Stimulated activated naive CD8-positive, alpha-beta T cell treated with anti-CD3 and anti-CD28 coated beads, Interleukin-15, Interleukin-2, amounts not matched to agents 100 U/mL and 50 U/mL, for 24 hours (primary cell): ENCODE measurements at regions not wholly inside any gene's neighbourhood (a gene's known extent, or its start where the extent isn't known, plus 50 kb on each side); places are given as distances from the start of the nearest gene placed in this dataset.
A peak's percentile ranks its signal among the peaks of the same experiment; 100 is the strongest.
"Not testable (repeated sequence)": the region's sequence is repeated elsewhere in the genome, so short reads cannot be mapped to it uniquely, and the experiment has no call there.

Source experiments
- ATAC-seq: fragments of 150-1000 bp; cut with Tn5 transposase; one replicate; pipeline ENCODE4 v1.10.0; 2021
- DNase-seq: peaks from one replicate; pipeline ENCODE4 v3.0.0; 2021

GRCh38 chr3:102336130-102336529 is 98.7 kb upstream of the ZPLD1 start:
- no peak for DNase-seq
- no peak for ATAC-seq

- no peak for ATAC-seq
- DNase-seq, result no peak
Observed at GRCh38 chr3:102339671-102340070, 95.1 kb upstream of the ZPLD1 start.

GRCh38 chr3:102346897-102347296 is 87.9 kb upstream of the ZPLD1 start:
- no peak for ATAC-seq

GRCh38 chr3:102348904-102349303 is 85.9 kb upstream of the ZPLD1 start:
- ATAC-seq (no peak), DNase-seq (no peak)

More at GRCh38 chr3:102346897-102347296, 87.9 kb upstream of the ZPLD1 start:
- DNase-seq, result no peak

GRCh38 chr3:102353148-102353547 is 81.7 kb upstream of the ZPLD1 start:
- no peak for ATAC-seq
- DNase-seq, result no peak

- DNase-seq, result no peak
- no peak for ATAC-seq
Observed at GRCh38 chr3:102353805-102354204, 81.0 kb upstream of the ZPLD1 start.

- DNase-seq, result no peak
- ATAC-seq, result no peak
Observed at GRCh38 chr3:102354818-102355515, 79.8 kb upstream of the ZPLD1 start.

GRCh38 chr3:102356506-102356905 is 78.3 kb upstream of the ZPLD1 start:
- ATAC-seq (no peak), DNase-seq (no peak)

DNA sequence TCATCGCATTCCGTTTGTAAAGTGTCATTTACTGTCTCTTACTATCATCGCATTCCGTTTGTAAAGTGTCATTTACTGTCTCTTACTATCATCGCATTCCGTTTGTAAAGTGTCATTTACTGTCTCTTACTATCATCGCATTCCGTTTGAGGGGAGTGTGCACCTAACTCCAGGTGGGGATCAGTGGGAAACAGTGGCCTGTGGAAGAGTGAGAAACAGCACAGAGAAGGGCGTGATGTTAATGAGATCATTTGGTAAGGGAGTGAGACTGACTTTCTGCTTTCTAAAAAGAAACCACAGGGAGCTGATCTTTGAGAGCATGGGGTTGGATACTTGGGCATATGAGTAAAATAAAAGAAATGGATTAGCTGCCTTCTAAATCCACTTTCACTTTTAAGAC is 77.5 kb upstream of the ZPLD1 start:
- not testable (repeated sequence) for ATAC-seq, DNase-seq

DNA sequence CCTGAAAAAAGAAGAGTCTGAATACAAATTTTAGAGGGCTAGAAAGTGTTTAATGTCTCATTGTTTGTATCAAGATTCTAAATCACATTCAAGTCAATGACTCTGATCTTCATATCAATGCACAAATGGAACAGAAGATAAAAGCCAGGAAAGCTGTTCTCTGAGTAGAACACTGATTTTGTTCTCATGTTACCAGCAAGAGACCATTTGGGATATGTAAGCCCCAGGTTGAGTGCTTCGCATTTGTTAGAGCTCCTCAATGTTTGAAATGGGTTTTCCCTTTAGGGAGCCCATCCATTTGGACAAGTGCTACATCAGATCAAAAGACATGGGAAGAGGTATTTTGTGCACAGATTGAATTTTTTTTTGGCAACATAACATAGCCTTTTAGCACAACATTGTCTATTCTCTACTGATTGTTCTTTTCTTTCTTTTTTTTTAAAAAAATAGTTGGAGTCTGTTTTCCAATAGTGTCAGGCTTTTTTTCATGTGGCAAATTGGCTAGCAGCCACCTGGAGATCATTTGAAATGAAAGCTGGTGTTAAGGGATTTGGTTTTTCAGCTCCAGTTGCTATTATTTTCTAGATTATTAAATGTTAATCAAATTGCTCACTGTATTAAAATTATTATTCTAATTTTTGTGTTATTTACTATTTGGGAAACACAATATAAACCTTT is 74.5 kb upstream of the ZPLD1 start:
- DNase-seq (no peak), ATAC-seq (no peak)

GRCh38 chr3:102361101-102361500 is 73.7 kb upstream of the ZPLD1 start:
- no peak for DNase-seq
- no peak for ATAC-seq

- not testable (repeated sequence) for ATAC-seq, DNase-seq
Observed at GRCh38 chr3:102366116-102366515, 68.7 kb upstream of the ZPLD1 start.

- ATAC-seq (peak; percentile 48), DNase-seq (no peak)
Observed at GRCh38 chr3:102374863-102375634, 59.8 kb upstream of the ZPLD1 start.

DNA sequence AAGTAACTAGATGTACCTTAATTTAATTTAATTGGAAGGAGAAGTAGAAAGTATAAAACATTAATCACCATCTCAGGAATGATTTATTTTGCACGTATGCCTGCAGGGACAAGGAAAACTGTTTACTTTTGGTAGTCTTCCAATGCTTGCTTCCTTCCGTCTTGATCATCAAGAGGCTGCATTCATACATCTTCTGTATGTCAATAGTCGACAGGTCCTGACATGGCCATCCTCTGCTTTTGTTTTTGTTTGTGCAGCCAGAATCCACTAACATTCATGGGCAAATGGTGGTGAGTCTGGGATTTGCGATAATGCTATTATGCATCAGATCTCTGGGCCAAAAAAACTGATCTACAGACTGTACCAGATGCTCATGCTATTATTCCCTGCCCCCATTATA is 56.6 kb upstream of the ZPLD1 start:
- no peak for DNase-seq
- ATAC-seq, result no peak

- not testable (repeated sequence) for ATAC-seq, DNase-seq
Observed at GRCh38 chr3:102382201-102382600, 52.6 kb upstream of the ZPLD1 start.
